ENCODE measurements at regions not wholly inside any gene's neighbourhood (a gene's known extent, or its start where the extent isn't known, plus 50 kb on each side); places are given as distances from the start of the nearest gene placed in this dataset.

- no peak overlapping the region for H3K4me3 ChIP-seq
- no peaks in the 10 kb centered on the region for H3K36me3 ChIP-seq
- no peak for TF ChIP-seq CTCF (IDR thresholded peaks at IDR 0.05; ENCODE audit: borderline replicate concordance)
These were observed 300.7 kb upstream of the RAB6C start for GRCh38 chr2:129678751-129679150.

GRCh38 chr2:129681788-129682187 lies 297.7 kb upstream of the RAB6C start:
- H3K4me3 ChIP-seq = no peak overlapping the region
- H3K27me3 ChIP-seq (ENCODE audit: low read depth) = peaks cover 36% of the 10 kb centered on the region
- no peak overlapping the region for H3K27ac ChIP-seq (replicated peaks)
- no peaks in the 10 kb centered on the region for H3K36me3 ChIP-seq
- TF ChIP-seq CTCF (IDR thresholded peaks at IDR 0.05; ENCODE audit: borderline replicate concordance) = no peak
- no peaks in the 10 kb centered on the region for H3K9me3 ChIP-seq (replicated peaks)
- no peaks in the 10 kb centered on the region for H3K4me1 ChIP-seq
- no peak for DNase-seq
- intact Hi-C loops (cut with micrococcal nuclease) = no loop called here

More at GRCh38 chr2:129678751-129679150, 300.7 kb upstream of the RAB6C start:
- intact Hi-C loops (cut with micrococcal nuclease) = no loop called here
- H3K27ac ChIP-seq (replicated peaks) = no peak overlapping the region
- peaks cover 37% of the 10 kb centered on the region for H3K27me3 ChIP-seq (ENCODE audit: low read depth)
- no peak for DNase-seq
- H3K9me3 ChIP-seq (replicated peaks) = no peaks in the 10 kb centered on the region
- H3K4me1 ChIP-seq = no peaks in the 10 kb centered on the region

GRCh38 chr2:129689653-129690448 lies 289.6 kb upstream of the RAB6C start:
- H3K4me3 ChIP-seq = no peak overlapping the region
- H3K27me3 ChIP-seq (ENCODE audit: low read depth) = peaks cover 16% of the 10 kb centered on the region
- peaks cover 36% of the 10 kb centered on the region for H3K9me3 ChIP-seq (replicated peaks)
- H3K36me3 ChIP-seq = no peaks in the 10 kb centered on the region
- TF ChIP-seq CTCF (IDR thresholded peaks at IDR 0.05; ENCODE audit: borderline replicate concordance) = no peak
- H3K4me1 ChIP-seq = no peaks in the 10 kb centered on the region
- intact Hi-C loops (cut with micrococcal nuclease) = no loop called here
- H3K27ac ChIP-seq (replicated peaks) = no peak overlapping the region
- DNase-seq = no peak

- intact Hi-C loops (cut with micrococcal nuclease) = no loop called here
- DNase-seq = no peak
- no peaks in the 10 kb centered on the region for H3K4me1 ChIP-seq
- H3K27me3 ChIP-seq (ENCODE audit: low read depth) = no peaks in the 10 kb centered on the region
- TF ChIP-seq CTCF (IDR thresholded peaks at IDR 0.05; ENCODE audit: borderline replicate concordance) = no peak
- no peak overlapping the region for H3K4me3 ChIP-seq
- no peak overlapping the region for H3K27ac ChIP-seq (replicated peaks)
- H3K36me3 ChIP-seq = no peaks in the 10 kb centered on the region
- H3K9me3 ChIP-seq (replicated peaks) = peaks cover 30% of the 10 kb centered on the region
These were observed 284.0 kb upstream of the RAB6C start for GRCh38 chr2:129695496-129695895.

- no peaks in the 10 kb centered on the region for H3K36me3 ChIP-seq
- H3K9me3 ChIP-seq (replicated peaks) = no peaks in the 10 kb centered on the region
- TF ChIP-seq CTCF (IDR thresholded peaks at IDR 0.05; ENCODE audit: borderline replicate concordance) = no peak
- no peaks in the 10 kb centered on the region for H3K27me3 ChIP-seq (ENCODE audit: low read depth)
- no peaks in the 10 kb centered on the region for H3K4me1 ChIP-seq
- no peak for DNase-seq
- H3K4me3 ChIP-seq = no peak overlapping the region
- H3K27ac ChIP-seq (replicated peaks) = no peak overlapping the region
- intact Hi-C loops (cut with micrococcal nuclease) = no loop called here
These were observed 280.9 kb upstream of the RAB6C start for GRCh38 chr2:129698593-129698992.

Data from left ventricle myocardium inferior (tissue), 1 donor.